Heart right ventricle (tissue), 16 donors: ENCODE measurements at regions not wholly inside any gene's neighbourhood (a gene's known extent, or its start where the extent isn't known, plus 50 kb on each side); places are given as distances from the start of the nearest gene placed in this dataset.

Source experiments
- ATAC-seq, 8 donors: fragments of 200-7000 bp; cut with Tn5 transposase; one replicate each; pipeline ENCODE4 v1.9.1; 2020; ENCODE audit warnings: mild to moderate bottlenecking in 8 of 8, moderate library complexity in 8 of 8, moderate number of reproducible peaks in 1 of 8
- DNase-seq, 2 donors: peaks; one replicate each; pipeline ENCODE4 v3.0.0-alpha.2; 2020
- H3K27ac ChIP-seq, 10 donors: fragments of 200-600 bp; sonication (generic) in 2 of 10; one replicate each; pipeline versions ENCODE4 v1.5.0 to v1.8.0; 2020 to 2022; ENCODE audit warnings: mild to moderate bottlenecking in 3 of 10
- H3K27me3 ChIP-seq, 7 donors: fragments of 200-600 bp; one replicate each; pipeline ENCODE4 v1.8.0; 2021 to 2022; ENCODE audit warnings: mild to moderate bottlenecking in 2 of 7
- H3K36me3 ChIP-seq, 9 donors: fragments of 200-600 bp; sonication (generic) in 1 of 9; one replicate each; pipeline versions ENCODE4 v1.5.0 to v1.8.0; 2020 to 2022; ENCODE audit warnings: mild to moderate bottlenecking in 2 of 9
- H3K4me1 ChIP-seq, 9 donors: fragments of 200-600 bp; sonication (generic) in 1 of 9; one replicate each; pipeline versions ENCODE4 v1.5.0 to v1.8.0; 2020 to 2022; ENCODE audit warnings: mild to moderate bottlenecking in 4 of 9
- H3K4me3 ChIP-seq, 10 donors: fragments of 200-600 bp; sonication (generic) in 2 of 10; one replicate each; pipeline versions ENCODE4 v1.5.0 to v1.8.0; 2020 to 2022; ENCODE audit warnings: mild to moderate bottlenecking in 7 of 10, moderate library complexity in 2 of 10
- H3K9me3 ChIP-seq, 11 donors: fragments of 200-600 bp in 10 of 11; sonication (generic) in 2 of 11; one replicate each; pipeline versions ENCODE4 v1.5.0 to v1.8.0; 2013 to 2022; ENCODE audit warnings: mild to moderate bottlenecking in 2 of 11, control low read depth in 1 of 11, moderate library complexity in 1 of 11
- WGBS, 2 donors: extraction: QIAGEN DNeasy Blood & Tissue Kit; methylation state at CpG; one replicate each; pipeline ENCODE4 v1.1.7; 2013; ENCODE audit warnings: inconsistent platforms in 1 of 2; 5-methylcytosine and 5-hydroxymethylcytosine counted together
- intact Hi-C, 10 donors: fragments of 100-400 bp; cut with DNase I; formaldehyde crosslinking; loops; one replicate each; pipeline versions ENCODE4 v1.11.1 to v1.14.2; 2022
- TF ChIP-seq, protein P1 (sequence below), 9 donors: fragments of 200-600 bp; sonication (generic) in 2 of 9; IDR thresholded peaks; one replicate each; pipeline versions ENCODE4 v1.5.0 to v1.8.0; 2021 to 2022; ENCODE audit warnings: antibody characterized with exemption in 9 of 9, mild to moderate bottlenecking in 5 of 9, moderate library complexity in 1 of 9
- donor health status: Arrhythmogenic right ventricular cardiomyopathy.
- donor health status: ischemic (EF 13 %, LVEDD 7.1; RV severe dilation, severe dysfunction).
- donor health status: healthy with polysubstance abuse.
- donor health status: DM: no; HTN: yes; CAD: no.
- donor health status: DM: no; HTN: no; CAD: no.
- donor health status: ischemic (EF 25% LVEDD 6.9; RV normal size, moderate dysfunction).
- donor health status: ischemic (EF 25% LVEDD 5.7; RV mildly dilated, moderate dysfunction).
- donor health status: healthy.
- donor health status: DM: yes; HTN: yes; CAD: no.
- donor health status: Ischemic cardiomyopathy.
- donor health status: ischemic (EF 35%, LVEDD 5.7; RV mildly dilated, moderate dysfunction).
- donor health status: nonischemic (EF 11% LVEDD 7.7; RV severe dilation, severe dysfunction).
- donor health status: DM: yes; HTN: yes; CAD: no.
- donor health status: PGD.
- donor health status: ischemic (EF 29% LVEDD 5.4; RV normal size, mild dysfunction).
- donor health status: nonischemic (EF 23%, LVEDD 6.1; RV moderate dilation, normal function).

DNA sequence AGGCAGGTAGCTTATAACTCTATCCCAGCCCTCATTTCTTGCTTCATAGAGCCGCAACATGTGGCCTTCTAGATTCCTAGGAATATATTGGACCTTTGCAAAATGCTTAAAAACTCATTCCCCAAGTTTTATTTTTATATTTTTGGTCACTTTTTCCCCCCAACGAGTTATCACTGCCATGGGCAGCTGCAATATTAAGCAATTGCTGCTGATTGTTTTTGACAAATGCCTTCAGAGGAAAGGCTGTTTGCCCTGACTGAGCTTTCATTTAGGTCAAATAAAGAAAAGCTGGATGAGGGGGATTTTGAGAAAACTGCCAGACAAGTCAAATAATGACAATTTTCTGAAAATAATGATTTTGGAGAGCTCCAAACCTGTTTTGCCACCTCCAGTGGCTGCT, 976.9 kb upstream of the MBL2 start:
- ATAC-seq = no peak
- WGBS, 2 donors = 75 to 82% methylated on average over 2 of the region's 2 CpGs
- intact Hi-C loops = no loop called here

GRCh38 chr10:53748319-53748718, 975.7 kb upstream of the MBL2 start:
- Histone ChIP-seq H3K4me3 (no peak overlapping the region), H3K4me1 (no peaks in the 10 kb centered on the region), H3K9me3 (peaks cover 0 to 33% (median 6%) of the 10 kb centered on the region in 11 donors), H3K27ac (no peak overlapping the region), H3K36me3 (no peaks in the 10 kb centered on the region), H3K27me3 (no peaks in the 10 kb centered on the region)
- WGBS, 2 donors = 95 to 96% methylated on average over 1 of the region's 1 CpG
- TF ChIP-seq, protein P1, sequence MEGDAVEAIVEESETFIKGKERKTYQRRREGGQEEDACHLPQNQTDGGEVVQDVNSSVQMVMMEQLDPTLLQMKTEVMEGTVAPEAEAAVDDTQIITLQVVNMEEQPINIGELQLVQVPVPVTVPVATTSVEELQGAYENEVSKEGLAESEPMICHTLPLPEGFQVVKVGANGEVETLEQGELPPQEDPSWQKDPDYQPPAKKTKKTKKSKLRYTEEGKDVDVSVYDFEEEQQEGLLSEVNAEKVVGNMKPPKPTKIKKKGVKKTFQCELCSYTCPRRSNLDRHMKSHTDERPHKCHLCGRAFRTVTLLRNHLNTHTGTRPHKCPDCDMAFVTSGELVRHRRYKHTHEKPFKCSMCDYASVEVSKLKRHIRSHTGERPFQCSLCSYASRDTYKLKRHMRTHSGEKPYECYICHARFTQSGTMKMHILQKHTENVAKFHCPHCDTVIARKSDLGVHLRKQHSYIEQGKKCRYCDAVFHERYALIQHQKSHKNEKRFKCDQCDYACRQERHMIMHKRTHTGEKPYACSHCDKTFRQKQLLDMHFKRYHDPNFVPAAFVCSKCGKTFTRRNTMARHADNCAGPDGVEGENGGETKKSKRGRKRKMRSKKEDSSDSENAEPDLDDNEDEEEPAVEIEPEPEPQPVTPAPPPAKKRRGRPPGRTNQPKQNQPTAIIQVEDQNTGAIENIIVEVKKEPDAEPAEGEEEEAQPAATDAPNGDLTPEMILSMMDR (IDR thresholded peaks at IDR 0.05) = no peak
- ATAC-seq (no peak), DNase-seq (no peak)
- intact Hi-C loops = no loop called here

More for the DNA sequence above, 976.9 kb upstream of the MBL2 start:
- H3K9me3 ChIP-seq = peaks cover 0 to 32% (median 6%) of the 10 kb centered on the region in 11 donors
- no peaks in the 10 kb centered on the region for H3K4me1 ChIP-seq
- DNase-seq = no peak
- H3K27me3 ChIP-seq = no peaks in the 10 kb centered on the region
- no peaks in the 10 kb centered on the region for H3K36me3 ChIP-seq
- no peak overlapping the region for H3K27ac ChIP-seq
- no peak overlapping the region for H3K4me3 ChIP-seq
- TF ChIP-seq, protein P1 (IDR thresholded peaks at IDR 0.05) = no peak

DNA sequence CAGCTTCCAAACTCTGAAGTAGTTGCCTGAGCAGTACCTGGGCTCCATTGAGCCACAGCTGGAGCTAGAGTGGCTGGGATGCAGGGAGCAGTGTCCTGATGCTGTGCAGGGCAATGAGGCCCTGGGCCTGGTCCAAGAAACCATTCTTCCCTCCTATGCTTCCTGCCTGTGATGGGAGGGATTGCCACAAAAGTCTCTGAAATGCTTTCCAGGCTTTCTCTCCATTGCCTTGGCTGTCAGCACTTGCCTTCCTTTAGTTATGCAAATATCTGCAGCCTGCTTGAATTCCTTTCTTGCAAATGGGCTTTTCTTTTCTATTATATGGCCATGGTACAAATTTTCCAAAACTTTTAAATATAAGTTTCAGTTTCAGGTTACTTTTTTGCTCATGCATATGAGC, 972.2 kb upstream of the MBL2 start:
- Histone ChIP-seq H3K4me3 (no peak overlapping the region), H3K27ac (no peak overlapping the region), H3K36me3 (no peaks in the 10 kb centered on the region), H3K27me3 (no peaks in the 10 kb centered on the region), H3K9me3 (peaks cover 0 to 23% (median 5%) of the 10 kb centered on the region in 11 donors), H3K4me1 (no peaks in the 10 kb centered on the region)
- TF ChIP-seq, protein P1 (IDR thresholded peaks at IDR 0.05) = no peak
- DNase-seq = no peak
- intact Hi-C loops = no loop called here
- no peak for ATAC-seq

- no peak overlapping the region for H3K27ac ChIP-seq
- no peak for DNase-seq
- TF ChIP-seq, protein P1 (IDR thresholded peaks at IDR 0.05) = no peak
- H3K36me3 ChIP-seq = no peaks in the 10 kb centered on the region
- no peaks in the 10 kb centered on the region for H3K27me3 ChIP-seq
- no peaks in the 10 kb centered on the region for H3K4me1 ChIP-seq
- intact Hi-C loops = no loop called here
- 86 to 98% methylated on average over 2 of the region's 2 CpGs for WGBS, 2 donors
- peaks cover 0 to 18% (median 0%) of the 10 kb centered on the region in 11 donors for H3K9me3 ChIP-seq
- H3K4me3 ChIP-seq = no peak overlapping the region
- no peak for ATAC-seq
Observed at GRCh38 chr10:53744176-53744575, 971.6 kb upstream of the MBL2 start.

DNA sequence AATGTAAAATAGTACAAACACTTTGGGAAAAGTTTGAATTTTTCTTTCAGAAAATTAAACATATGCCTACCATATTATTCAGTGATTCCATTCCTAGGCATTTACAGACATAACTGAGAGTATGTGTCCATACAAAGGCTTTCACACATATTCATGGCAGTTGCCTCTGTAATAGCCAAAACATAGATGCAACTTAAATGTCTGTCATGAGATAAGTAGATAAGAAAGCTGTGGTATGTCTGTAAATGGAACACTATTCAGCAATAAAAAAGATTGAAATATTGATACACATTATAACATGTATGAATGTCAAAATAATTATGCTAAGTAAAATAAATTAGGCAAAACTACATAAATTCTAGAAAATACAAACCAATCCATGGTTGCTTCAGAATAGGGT, 964.5 kb upstream of the MBL2 start:
- H3K36me3 ChIP-seq = no peaks in the 10 kb centered on the region
- DNase-seq (no peak), ATAC-seq (no peak)
- no peaks in the 10 kb centered on the region for H3K4me1 ChIP-seq
- TF ChIP-seq, protein P1 (IDR thresholded peaks at IDR 0.05) = no peak
- intact Hi-C loops = no loop called here
- H3K27me3 ChIP-seq = no peaks in the 10 kb centered on the region
- H3K27ac ChIP-seq = no peak overlapping the region
- peaks cover 0 to 25% (median 0%) of the 10 kb centered on the region in 11 donors for H3K9me3 ChIP-seq
- no peak overlapping the region for H3K4me3 ChIP-seq
